Activated naive CD8-positive, alpha-beta T cell (primary cell): ENCODE measurements at regions not wholly inside any gene's neighbourhood (a gene's known extent, or its start where the extent isn't known, plus 50 kb on each side); places are given as distances from the start of the nearest gene placed in this dataset.

ENCODE experiments used
- H3K27ac Mint-ChIP-seq: one replicate; pipeline ENCODE4 v1.8.0; 2021; ENCODE audit warnings: mixed read lengths
- H3K27me3 Mint-ChIP-seq: one replicate; pipeline ENCODE4 v1.8.0; 2021; ENCODE audit warnings: mixed read lengths
- H3K36me3 Mint-ChIP-seq: one replicate; pipeline ENCODE4 v1.8.0; 2021; ENCODE audit warnings: mixed read lengths
- H3K4me1 Mint-ChIP-seq: one replicate; pipeline ENCODE4 v1.8.0; 2021; ENCODE audit warnings: low read depth, mixed read lengths
- H3K4me3 Mint-ChIP-seq: one replicate; pipeline ENCODE4 v1.8.0; 2021; ENCODE audit warnings: mild to moderate bottlenecking, mixed read lengths
- H3K9me3 Mint-ChIP-seq: one replicate; pipeline ENCODE4 v1.8.0; 2021; ENCODE audit warnings: low read depth, mixed read lengths

- H3K4me1 Mint-ChIP-seq, result no peaks in the 10 kb centered on the region
- H3K27ac Mint-ChIP-seq, result no peak overlapping the region
- H3K9me3 Mint-ChIP-seq, result peaks cover 10% of the 10 kb centered on the region
- no peaks in the 10 kb centered on the region for H3K36me3 Mint-ChIP-seq
- no peaks in the 10 kb centered on the region for H3K27me3 Mint-ChIP-seq
- H3K4me3 Mint-ChIP-seq, result no peak overlapping the region
These were observed 724.3 kb downstream of the HDGFL1 start for GRCh38 chr6:23293653-23294052.

GRCh38 chr6:23301556-23301955 is 732.2 kb downstream of the HDGFL1 start:
- no peak overlapping the region for H3K4me3 Mint-ChIP-seq
- H3K36me3 Mint-ChIP-seq, result no peaks in the 10 kb centered on the region
- no peaks in the 10 kb centered on the region for H3K9me3 Mint-ChIP-seq
- H3K27me3 Mint-ChIP-seq, result no peaks in the 10 kb centered on the region
- no peak overlapping the region for H3K27ac Mint-ChIP-seq
- H3K4me1 Mint-ChIP-seq, result no peaks in the 10 kb centered on the region

DNA sequence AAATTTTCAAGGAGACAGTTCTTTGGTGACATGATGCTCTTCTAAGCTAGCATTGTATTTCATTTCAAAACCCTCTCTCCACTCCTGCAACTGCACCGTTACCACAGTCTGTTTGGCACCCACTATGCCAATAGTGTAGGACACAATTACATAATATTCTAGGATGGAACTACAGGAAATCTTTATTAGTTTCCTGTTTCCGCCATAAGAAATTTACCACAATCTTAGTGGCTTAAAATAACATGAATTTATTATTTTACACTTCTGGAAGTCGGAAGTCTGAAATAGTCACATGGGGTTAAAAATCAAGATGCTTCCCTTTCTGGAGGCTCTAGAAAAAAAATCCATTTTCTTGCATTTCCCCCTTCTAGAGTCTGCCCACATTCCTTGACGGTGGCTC is 733.1 kb downstream of the HDGFL1 start:
- Mint-ChIP-seq H3K4me3 (no peak overlapping the region), H3K27ac (no peak overlapping the region), H3K9me3 (no peaks in the 10 kb centered on the region), H3K36me3 (no peaks in the 10 kb centered on the region), H3K27me3 (no peaks in the 10 kb centered on the region), H3K4me1 (no peaks in the 10 kb centered on the region)

DNA sequence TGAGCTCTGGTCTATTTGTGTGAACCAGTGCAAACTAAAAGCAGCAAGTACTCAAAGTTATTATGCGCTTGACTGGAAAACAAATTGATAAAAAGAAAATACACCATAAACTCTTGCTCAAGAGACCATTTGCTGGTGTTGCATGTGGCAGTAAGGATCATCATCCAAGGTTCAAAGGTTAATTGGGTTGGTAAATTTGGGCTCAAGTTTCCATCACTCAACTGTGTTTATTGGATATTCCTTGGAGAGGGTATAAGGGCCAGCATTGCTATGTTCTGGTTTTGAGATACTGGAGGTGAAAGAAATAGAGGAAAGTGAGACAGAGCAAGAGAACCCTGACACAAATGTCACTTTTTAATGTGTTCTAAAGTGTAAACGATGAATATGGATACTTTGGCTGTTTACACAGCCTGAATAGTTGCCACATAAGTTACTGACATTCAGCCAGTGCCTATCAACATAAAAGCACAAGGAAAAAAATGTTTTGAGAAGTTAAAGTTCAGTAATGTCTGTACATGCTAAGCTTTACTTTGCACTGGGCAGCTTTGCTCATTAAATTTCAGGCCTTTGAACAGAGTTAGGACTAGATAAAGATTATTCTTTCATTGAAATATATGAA is 736.1 kb downstream of the HDGFL1 start:
- H3K9me3 Mint-ChIP-seq, result no peaks in the 10 kb centered on the region
- no peak overlapping the region for H3K4me3 Mint-ChIP-seq
- H3K36me3 Mint-ChIP-seq, result no peaks in the 10 kb centered on the region
- H3K27me3 Mint-ChIP-seq, result no peaks in the 10 kb centered on the region
- no peaks in the 10 kb centered on the region for H3K4me1 Mint-ChIP-seq
- no peak overlapping the region for H3K27ac Mint-ChIP-seq

DNA sequence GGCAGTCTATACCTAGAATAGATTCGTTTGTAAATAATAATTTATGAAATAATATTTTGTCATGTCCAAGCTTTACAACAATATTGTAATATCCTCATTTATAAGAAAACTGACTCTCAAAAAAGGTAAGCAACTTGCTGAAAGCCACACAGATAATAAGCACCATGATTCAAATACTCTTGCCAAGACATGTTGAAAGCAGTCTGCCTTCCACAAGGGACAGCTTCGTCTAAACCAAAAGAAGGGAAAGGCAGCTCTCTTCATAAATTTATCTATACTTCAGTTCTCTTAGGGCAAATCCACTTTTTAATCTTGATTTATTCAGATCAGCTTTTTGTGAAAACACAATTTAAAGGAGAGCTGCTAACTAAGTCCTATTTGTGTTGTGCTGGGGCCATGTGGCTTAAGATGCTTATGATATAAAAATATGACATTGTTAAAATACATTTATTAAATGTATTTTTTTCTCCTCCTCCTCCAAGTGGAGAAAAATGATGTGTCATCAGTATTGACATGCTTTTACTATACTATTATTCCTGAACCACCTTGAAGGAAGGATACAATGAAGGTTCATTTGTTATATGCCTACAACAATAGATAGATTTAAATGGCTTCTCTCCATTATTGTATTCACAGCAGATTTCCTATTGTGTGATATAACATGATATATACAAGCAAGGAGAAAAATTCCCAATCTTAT is 737.0 kb downstream of the HDGFL1 start:
- no peaks in the 10 kb centered on the region for H3K4me1 Mint-ChIP-seq
- no peak overlapping the region for H3K27ac Mint-ChIP-seq
- no peaks in the 10 kb centered on the region for H3K27me3 Mint-ChIP-seq
- H3K36me3 Mint-ChIP-seq, result no peaks in the 10 kb centered on the region
- no peaks in the 10 kb centered on the region for H3K9me3 Mint-ChIP-seq
- H3K4me3 Mint-ChIP-seq, result no peak overlapping the region

- Mint-ChIP-seq H3K4me1 (no peaks in the 10 kb centered on the region), H3K27me3 (no peaks in the 10 kb centered on the region), H3K27ac (no peak overlapping the region), H3K36me3 (no peaks in the 10 kb centered on the region), H3K9me3 (no peaks in the 10 kb centered on the region), H3K4me3 (no peak overlapping the region)
These were observed 738.1 kb downstream of the HDGFL1 start for GRCh38 chr6:23307516-23307915.

DNA sequence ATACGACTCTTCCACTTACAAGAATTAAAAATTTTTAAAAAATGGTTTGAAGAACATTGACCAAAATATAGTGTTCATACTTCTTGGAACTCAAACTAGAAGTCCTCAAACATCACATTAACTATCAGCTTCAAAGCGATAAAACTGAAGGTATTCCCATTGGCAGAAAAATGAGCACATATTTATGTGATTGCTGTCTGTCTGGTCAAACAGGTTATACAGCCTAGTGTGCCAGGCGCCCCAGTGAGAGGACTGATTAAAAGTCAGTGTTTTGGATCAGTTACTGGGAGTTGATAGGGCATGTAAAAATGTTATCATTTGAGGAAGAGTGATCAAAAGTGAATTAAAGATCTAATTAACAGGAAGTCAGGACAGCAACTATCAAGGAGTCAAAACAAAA is 738.8 kb downstream of the HDGFL1 start:
- no peaks in the 10 kb centered on the region for H3K4me1 Mint-ChIP-seq
- no peaks in the 10 kb centered on the region for H3K36me3 Mint-ChIP-seq
- H3K27ac Mint-ChIP-seq, result no peak overlapping the region
- H3K4me3 Mint-ChIP-seq, result no peak overlapping the region
- H3K27me3 Mint-ChIP-seq, result no peaks in the 10 kb centered on the region
- no peaks in the 10 kb centered on the region for H3K9me3 Mint-ChIP-seq

DNA sequence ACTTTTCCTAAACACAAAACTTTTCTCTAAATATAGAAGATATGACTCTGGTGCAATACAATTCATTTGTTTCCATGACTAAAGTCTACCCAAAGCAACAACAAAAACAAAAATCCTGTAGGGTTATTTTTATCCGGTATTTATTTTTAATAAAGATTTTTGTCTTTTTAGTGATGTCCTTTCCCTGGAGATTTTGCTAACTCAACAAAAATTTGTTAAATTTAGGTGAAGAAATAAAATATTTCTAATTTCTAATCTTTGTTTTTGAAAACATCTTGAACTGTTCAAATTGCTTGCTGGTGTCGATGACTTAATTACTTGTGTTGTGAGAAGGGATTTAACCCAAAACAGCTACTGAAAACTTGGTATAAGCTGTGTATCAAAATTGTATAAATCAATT is 741.8 kb downstream of the HDGFL1 start:
- Mint-ChIP-seq H3K9me3 (no peaks in the 10 kb centered on the region), H3K27ac (no peak overlapping the region), H3K4me3 (no peak overlapping the region), H3K4me1 (no peaks in the 10 kb centered on the region), H3K27me3 (no peaks in the 10 kb centered on the region), H3K36me3 (no peaks in the 10 kb centered on the region)

GRCh38 chr6:23316131-23316530 is 746.8 kb downstream of the HDGFL1 start:
- Mint-ChIP-seq H3K27me3 (no peaks in the 10 kb centered on the region), H3K36me3 (no peaks in the 10 kb centered on the region), H3K4me1 (no peaks in the 10 kb centered on the region), H3K9me3 (no peaks in the 10 kb centered on the region), H3K4me3 (no peak overlapping the region), H3K27ac (no peak overlapping the region)

GRCh38 chr6:23316931-23317330 is 747.6 kb downstream of the HDGFL1 start:
- H3K4me1 Mint-ChIP-seq, result no peaks in the 10 kb centered on the region
- no peaks in the 10 kb centered on the region for H3K27me3 Mint-ChIP-seq
- H3K36me3 Mint-ChIP-seq, result no peaks in the 10 kb centered on the region
- H3K27ac Mint-ChIP-seq, result no peak overlapping the region
- H3K9me3 Mint-ChIP-seq, result no peaks in the 10 kb centered on the region
- H3K4me3 Mint-ChIP-seq, result no peak overlapping the region

GRCh38 chr6:23319582-23319981 is 750.2 kb downstream of the HDGFL1 start:
- Mint-ChIP-seq H3K27me3 (no peaks in the 10 kb centered on the region), H3K4me3 (no peak overlapping the region), H3K36me3 (no peaks in the 10 kb centered on the region), H3K4me1 (no peaks in the 10 kb centered on the region), H3K27ac (no peak overlapping the region), H3K9me3 (no peaks in the 10 kb centered on the region)

DNA sequence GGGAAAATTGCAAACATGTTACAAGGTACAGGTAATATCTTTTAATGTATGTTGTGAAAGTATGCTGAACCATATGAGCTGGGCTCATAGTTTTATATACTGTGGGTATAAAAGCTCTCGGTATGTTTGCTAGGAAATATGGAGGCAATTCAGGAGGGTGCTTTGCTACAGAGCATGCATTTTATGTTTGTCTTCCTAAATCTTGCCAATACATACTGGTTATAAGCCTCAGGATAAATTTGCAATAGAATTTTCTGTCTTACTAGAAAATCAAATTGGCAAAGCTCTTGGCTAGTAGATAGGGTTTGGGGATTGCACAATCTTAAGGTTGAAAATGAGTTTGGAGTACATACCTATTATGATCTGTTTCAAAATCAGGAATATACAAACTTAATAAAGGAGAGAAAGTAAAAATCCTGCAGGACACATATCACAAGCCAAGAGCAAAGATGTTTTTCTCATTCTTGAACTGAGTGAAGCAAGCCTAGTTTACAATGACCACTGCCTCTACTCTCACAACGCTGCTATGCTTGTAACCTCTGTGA is 751.2 kb downstream of the HDGFL1 start:
- Mint-ChIP-seq H3K36me3 (no peaks in the 10 kb centered on the region), H3K4me3 (no peak overlapping the region), H3K27ac (no peak overlapping the region), H3K27me3 (no peaks in the 10 kb centered on the region), H3K9me3 (no peaks in the 10 kb centered on the region), H3K4me1 (no peaks in the 10 kb centered on the region)

DNA sequence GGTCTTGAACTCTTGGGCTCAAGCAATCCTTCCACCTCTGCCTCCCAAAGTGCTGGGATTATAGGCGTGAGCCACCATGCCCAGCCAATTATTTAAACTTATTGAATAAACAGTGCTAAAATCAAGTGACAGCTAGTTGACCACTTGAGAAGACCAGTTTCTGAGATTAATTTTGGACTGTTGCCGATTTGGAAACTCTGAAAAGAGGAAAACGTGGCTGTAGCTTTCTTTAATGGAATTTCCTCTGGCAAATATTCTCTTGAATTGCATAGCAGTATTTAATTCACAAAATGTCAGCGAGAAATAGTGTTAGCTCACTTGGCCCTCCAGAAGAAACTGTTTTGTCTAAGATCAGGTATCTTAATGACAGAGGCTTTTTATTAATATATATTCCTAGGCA is 754.5 kb downstream of the HDGFL1 start:
- Mint-ChIP-seq H3K27ac (no peak overlapping the region), H3K9me3 (no peaks in the 10 kb centered on the region), H3K27me3 (no peaks in the 10 kb centered on the region), H3K4me3 (no peak overlapping the region), H3K4me1 (no peaks in the 10 kb centered on the region), H3K36me3 (no peaks in the 10 kb centered on the region)

DNA sequence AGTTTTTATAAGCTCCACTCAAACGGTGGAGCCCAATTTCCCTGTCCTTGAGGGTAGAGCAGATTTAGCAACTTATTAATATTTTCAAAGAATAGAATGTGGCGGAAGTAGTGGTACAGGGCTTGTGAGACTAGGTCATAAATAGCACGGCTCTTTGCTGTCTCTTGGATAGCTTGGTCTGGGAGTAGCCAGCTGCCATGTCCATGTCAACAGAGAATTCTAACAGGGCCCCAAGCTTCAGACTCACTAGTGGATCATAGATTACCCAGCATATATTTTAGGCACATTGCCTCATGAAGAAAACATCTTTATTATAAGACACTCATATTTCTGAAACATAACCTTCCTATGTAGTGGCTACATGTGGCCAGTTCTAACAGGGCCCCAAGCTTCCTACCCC is 755.7 kb downstream of the HDGFL1 start:
- no peaks in the 10 kb centered on the region for H3K4me1 Mint-ChIP-seq

GRCh38 chr6:23327621-23328020 is 758.3 kb downstream of the HDGFL1 start:
- Mint-ChIP-seq H3K4me3 (no peak overlapping the region), H3K27me3 (no peaks in the 10 kb centered on the region), H3K36me3 (no peaks in the 10 kb centered on the region), H3K4me1 (no peaks in the 10 kb centered on the region), H3K9me3 (no peaks in the 10 kb centered on the region), H3K27ac (no peak overlapping the region)

More for the DNA sequence above, 755.7 kb downstream of the HDGFL1 start:
- no peaks in the 10 kb centered on the region for H3K36me3 Mint-ChIP-seq
- H3K9me3 Mint-ChIP-seq, result no peaks in the 10 kb centered on the region
- no peak overlapping the region for H3K4me3 Mint-ChIP-seq
- H3K27ac Mint-ChIP-seq, result no peak overlapping the region
- no peaks in the 10 kb centered on the region for H3K27me3 Mint-ChIP-seq

- H3K4me1 Mint-ChIP-seq, result no peaks in the 10 kb centered on the region
- H3K4me3 Mint-ChIP-seq, result no peak overlapping the region
- H3K27ac Mint-ChIP-seq, result no peak overlapping the region
- no peaks in the 10 kb centered on the region for H3K27me3 Mint-ChIP-seq
- no peaks in the 10 kb centered on the region for H3K36me3 Mint-ChIP-seq
- H3K9me3 Mint-ChIP-seq, result no peaks in the 10 kb centered on the region
These were observed 759.7 kb downstream of the HDGFL1 start for GRCh38 chr6:23329086-23329485.
